Spleen (tissue), 7 donors: ENCODE measurements at regions not wholly inside any gene's neighbourhood (a gene's known extent, or its start where the extent isn't known, plus 50 kb on each side); places are given as distances from the start of the nearest gene placed in this dataset.

Experiments used
- CTCF ChIP-seq, 11 experiments: fragments of 200-600 bp in 7 of 11; fragments of 450-650 bp in 4 of 11; sonication (generic) in 4 of 11; IDR thresholded peaks in 8 of 11; conservative IDR thresholded peaks in 3 of 11; 1 replicate in 7 of 11; 2 replicates in 4 of 11; pipeline versions ENCODE4 v1.4.0 to v1.8.0; 2016 to 2021; ENCODE audit warnings: antibody characterized with exemption in 11 of 11, inconsistent platforms in 4 of 11, mild to moderate bottlenecking in 1 of 11
- POLR2A ChIP-seq, 3 donors: fragments of 450-650 bp; IDR thresholded peaks; one replicate each; pipeline ENCODE4 v1.5.1; 2017; ENCODE audit warnings: antibody characterized with exemption in 3 of 3, mild to moderate bottlenecking in 1 of 3
- POLR2AphosphoS5 ChIP-seq, 3 donors: sonication (generic); formaldehyde crosslinking; IDR thresholded peaks; one replicate each; pipeline ENCODE4 v1.5.1; 2017; ENCODE audit warnings: antibody characterized with exemption in 3 of 3
- donor health status: DM: no; HTN: no; CAD: no; lungs with moderate emphysema.
- donor health status: DM: no; HTN: no; CAD: no.
- donor health status: DM: no; HTN: no; CAD: no.

- TF ChIP-seq CTCF (IDR thresholded peaks at IDR 0.05 in 8 of 11, conservative IDR thresholded peaks at IDR 0.05 in 3 of 11) (no peak), POLR2AphosphoS5 (IDR thresholded peaks at IDR 0.05) (no peak), POLR2A (IDR thresholded peaks at IDR 0.05) (no peak)
These were observed 353.2 kb downstream of the PRR16 start for GRCh38 chr5:120817044-120817985.
